ENCODE measurements at regions not wholly inside any gene's neighbourhood (a gene's known extent, or its start where the extent isn't known, plus 50 kb on each side); places are given as distances from the start of the nearest gene placed in this dataset.
"Not testable (repeated sequence)": the region's sequence is repeated elsewhere in the genome, so short reads cannot be mapped to it uniquely, and the experiment has no call there.

DNA sequence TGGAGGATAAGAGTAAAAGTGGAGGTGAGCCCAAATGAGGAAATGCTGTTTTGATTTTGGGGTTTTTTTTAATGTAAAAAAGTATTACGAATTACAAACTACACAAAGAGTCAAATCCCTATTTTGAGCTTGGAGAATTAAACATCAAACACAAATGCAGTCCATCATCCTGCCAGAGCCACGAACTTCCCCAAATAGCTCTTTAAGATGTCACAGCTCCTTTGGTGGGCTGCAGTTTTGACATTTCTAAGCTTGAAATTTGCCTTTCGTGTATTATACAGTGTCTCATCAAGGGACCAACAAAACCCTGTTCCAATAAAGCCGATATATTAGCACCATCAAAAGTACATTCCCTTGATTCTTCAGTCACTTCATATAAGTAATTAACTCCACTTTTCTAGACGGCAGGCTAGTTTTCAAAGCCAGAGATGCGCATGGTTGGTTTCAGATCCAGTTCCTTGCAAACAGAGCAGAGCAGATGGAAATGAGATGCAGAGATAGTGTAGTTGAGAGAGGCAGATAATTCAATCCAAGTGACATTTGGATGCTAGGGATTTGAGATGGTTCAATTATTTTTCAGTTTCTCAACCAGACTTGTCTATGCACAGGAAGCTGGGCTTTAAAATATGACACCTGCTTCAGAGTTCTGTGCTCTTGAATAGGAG is 580.9 kb downstream of the EDEM1 start:
- H3K4me1 ChIP-seq (ENCODE audit: control insufficient read depth, insufficient read depth, low read length), result no peaks in the 10 kb centered on the region
- Mint-ChIP-seq H3K27ac (no peak overlapping the region), H3K36me3 (ENCODE audit: low read depth) (no peaks in the 10 kb centered on the region), H3K27me3 (ENCODE audit: insufficient read depth) (no peaks in the 10 kb centered on the region), H3K9me3 (no peaks in the 10 kb centered on the region), H3K4me3 (no peak overlapping the region), H3K4me1 (no peaks in the 10 kb centered on the region)
- DNase-seq, result no peak
- no peak overlapping the region for H3K27ac ChIP-seq (ENCODE audit: low read depth, low read length)
- H3K9ac ChIP-seq (ENCODE audit: extremely low read depth, low read length, poor library complexity, severe bottlenecking), result no peak overlapping the region
- H3K9me3 ChIP-seq (ENCODE audit: control insufficient read depth, low read length), result no peaks in the 10 kb centered on the region
- H3K36me3 ChIP-seq (ENCODE audit: control insufficient read depth, insufficient read depth, low read length), result no peaks in the 10 kb centered on the region
- H3K4me3 ChIP-seq (ENCODE audit: low read length), result no peak overlapping the region
- WGBS, 2 experiments (ENCODE audit: insufficient coverage in 1 of 2, insufficient read length in 1 of 2), result 86 to 100% methylated on average over 3 to 6 of the region's 6 CpGs
- TF ChIP-seq, protein P1, sequence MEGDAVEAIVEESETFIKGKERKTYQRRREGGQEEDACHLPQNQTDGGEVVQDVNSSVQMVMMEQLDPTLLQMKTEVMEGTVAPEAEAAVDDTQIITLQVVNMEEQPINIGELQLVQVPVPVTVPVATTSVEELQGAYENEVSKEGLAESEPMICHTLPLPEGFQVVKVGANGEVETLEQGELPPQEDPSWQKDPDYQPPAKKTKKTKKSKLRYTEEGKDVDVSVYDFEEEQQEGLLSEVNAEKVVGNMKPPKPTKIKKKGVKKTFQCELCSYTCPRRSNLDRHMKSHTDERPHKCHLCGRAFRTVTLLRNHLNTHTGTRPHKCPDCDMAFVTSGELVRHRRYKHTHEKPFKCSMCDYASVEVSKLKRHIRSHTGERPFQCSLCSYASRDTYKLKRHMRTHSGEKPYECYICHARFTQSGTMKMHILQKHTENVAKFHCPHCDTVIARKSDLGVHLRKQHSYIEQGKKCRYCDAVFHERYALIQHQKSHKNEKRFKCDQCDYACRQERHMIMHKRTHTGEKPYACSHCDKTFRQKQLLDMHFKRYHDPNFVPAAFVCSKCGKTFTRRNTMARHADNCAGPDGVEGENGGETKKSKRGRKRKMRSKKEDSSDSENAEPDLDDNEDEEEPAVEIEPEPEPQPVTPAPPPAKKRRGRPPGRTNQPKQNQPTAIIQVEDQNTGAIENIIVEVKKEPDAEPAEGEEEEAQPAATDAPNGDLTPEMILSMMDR (conservative IDR thresholded peaks at IDR 0.05), result no peak
- no peaks in the 10 kb centered on the region for H3K27me3 ChIP-seq (ENCODE audit: control insufficient read depth, insufficient read depth, low read length, poor library complexity, severe bottlenecking)

DNA sequence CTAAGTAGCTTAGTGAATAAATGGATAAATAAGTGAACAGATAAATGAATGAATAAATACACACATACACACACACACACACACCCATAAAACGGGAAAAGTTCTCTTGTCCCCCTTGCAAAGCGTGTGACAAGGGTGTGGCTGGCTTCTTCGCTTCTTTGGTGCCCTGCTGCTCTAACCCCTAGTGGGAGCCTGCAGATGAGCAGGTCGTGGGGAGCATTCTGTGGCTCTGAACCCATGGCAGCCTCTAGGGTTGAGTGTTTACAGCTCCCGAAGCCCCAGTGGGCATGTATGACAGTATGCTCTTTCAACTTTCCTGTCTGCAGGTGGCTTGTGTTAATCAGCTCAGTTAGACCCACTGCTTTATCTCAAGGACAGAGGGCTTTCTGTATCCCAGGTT is 582.3 kb downstream of the EDEM1 start:
- H3K4me1 Mint-ChIP-seq, result no peaks in the 10 kb centered on the region

DNA sequence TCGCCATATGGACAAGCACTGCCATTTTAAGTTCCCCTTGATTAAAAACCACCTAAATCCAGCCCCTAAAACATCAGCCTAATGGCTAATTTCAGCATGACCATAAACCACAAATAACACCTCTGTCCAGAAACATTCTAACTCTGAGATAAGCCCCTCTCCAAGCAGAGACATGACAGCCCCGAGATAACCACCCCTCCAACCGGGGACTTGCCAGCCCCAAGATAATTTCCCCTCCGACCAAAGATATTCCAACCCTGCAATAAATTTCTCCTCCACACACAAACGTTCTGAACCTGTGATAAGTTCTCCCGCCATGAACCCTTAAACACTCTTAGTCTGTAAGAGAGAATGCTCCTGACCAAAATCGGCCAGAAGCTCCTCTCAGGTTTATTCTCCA is 586.8 kb downstream of the EDEM1 start:
- Histone ChIP-seq H3K36me3 (ENCODE audit: control insufficient read depth, insufficient read depth, low read length) (no peaks in the 10 kb centered on the region), H3K9ac (ENCODE audit: extremely low read depth, low read length, poor library complexity, severe bottlenecking) (no peak overlapping the region), H3K27me3 (ENCODE audit: control insufficient read depth, insufficient read depth, low read length, poor library complexity, severe bottlenecking) (no peaks in the 10 kb centered on the region), H3K4me1 (ENCODE audit: control insufficient read depth, insufficient read depth, low read length) (no peaks in the 10 kb centered on the region), H3K4me3 (ENCODE audit: low read length) (no peak overlapping the region), H3K9me3 (ENCODE audit: control insufficient read depth, low read length) (no peaks in the 10 kb centered on the region), H3K27ac (ENCODE audit: low read depth, low read length) (no peak overlapping the region)
- H3K27me3 Mint-ChIP-seq (ENCODE audit: insufficient read depth), result no peaks in the 10 kb centered on the region
- H3K36me3 Mint-ChIP-seq (ENCODE audit: low read depth), result no peaks in the 10 kb centered on the region
- no peak for DNase-seq
- TF ChIP-seq, protein P1 (conservative IDR thresholded peaks at IDR 0.05), result no peak
- no peak overlapping the region for H3K4me3 Mint-ChIP-seq
- WGBS, 2 experiments (ENCODE audit: insufficient coverage in 1 of 2, insufficient read length in 1 of 2), result 85 to 86% methylated on average over 4 to 7 of the region's 7 CpGs
- no peaks in the 10 kb centered on the region for H3K4me1 Mint-ChIP-seq
- peaks cover 13% of the 10 kb centered on the region for H3K9me3 Mint-ChIP-seq
- no peak overlapping the region for H3K27ac Mint-ChIP-seq

More for the DNA sequence above, 582.3 kb downstream of the EDEM1 start:
- H3K9me3 ChIP-seq (ENCODE audit: control insufficient read depth, low read length), result no peaks in the 10 kb centered on the region
- no peak for DNase-seq
- TF ChIP-seq, protein P1 (conservative IDR thresholded peaks at IDR 0.05), result no peak
- no peak overlapping the region for H3K4me3 ChIP-seq (ENCODE audit: low read length)
- H3K9me3 Mint-ChIP-seq, result peaks cover under 1% of the 10 kb centered on the region
- H3K27ac ChIP-seq (ENCODE audit: low read depth, low read length), result no peak overlapping the region
- H3K4me1 ChIP-seq (ENCODE audit: control insufficient read depth, insufficient read depth, low read length), result no peaks in the 10 kb centered on the region
- no peaks in the 10 kb centered on the region for H3K27me3 Mint-ChIP-seq (ENCODE audit: insufficient read depth)
- H3K27me3 ChIP-seq (ENCODE audit: control insufficient read depth, insufficient read depth, low read length, poor library complexity, severe bottlenecking), result no peaks in the 10 kb centered on the region
- no peak overlapping the region for H3K4me3 Mint-ChIP-seq
- WGBS, 2 experiments (ENCODE audit: insufficient coverage in 1 of 2, insufficient read length in 1 of 2), result 76 to 81% methylated on average over 5 of the region's 5 CpGs
- H3K36me3 Mint-ChIP-seq (ENCODE audit: low read depth), result no peaks in the 10 kb centered on the region
- no peak overlapping the region for H3K9ac ChIP-seq (ENCODE audit: extremely low read depth, low read length, poor library complexity, severe bottlenecking)
- no peak overlapping the region for H3K27ac Mint-ChIP-seq
- H3K36me3 ChIP-seq (ENCODE audit: control insufficient read depth, insufficient read depth, low read length), result no peaks in the 10 kb centered on the region

DNA sequence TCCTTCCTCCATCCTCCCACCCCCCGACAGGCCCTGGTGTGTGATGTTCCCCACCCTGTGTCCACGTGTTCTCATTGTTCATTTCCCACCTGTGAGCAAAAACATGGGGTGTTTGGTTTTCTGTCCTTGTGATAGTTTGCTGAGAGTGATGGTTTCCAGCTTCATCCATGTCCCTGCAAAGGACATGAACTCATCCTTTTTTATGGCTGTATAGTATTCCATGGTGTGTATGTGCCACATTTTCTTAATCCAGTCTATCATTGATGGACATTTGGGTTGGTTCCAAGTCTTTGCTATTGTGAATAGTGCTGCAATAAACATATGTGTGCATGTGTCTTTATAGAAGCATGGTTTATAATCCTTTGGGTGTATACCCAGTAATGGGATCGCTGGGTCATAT is 587.6 kb downstream of the EDEM1 start:
- not testable (repeated sequence) for H3K4me3 Mint-ChIP-seq; H3K36me3 ChIP-seq (ENCODE audit: control insufficient read depth, insufficient read depth, low read length); H3K27me3 ChIP-seq (ENCODE audit: control insufficient read depth, insufficient read depth, low read length, poor library complexity, severe bottlenecking); H3K27ac Mint-ChIP-seq; H3K4me3 ChIP-seq (ENCODE audit: low read length); H3K9me3 ChIP-seq (ENCODE audit: control insufficient read depth, low read length); H3K4me1 Mint-ChIP-seq; H3K27ac ChIP-seq (ENCODE audit: low read depth, low read length); DNase-seq; H3K4me1 ChIP-seq (ENCODE audit: control insufficient read depth, insufficient read depth, low read length); H3K9ac ChIP-seq (ENCODE audit: extremely low read depth, low read length, poor library complexity, severe bottlenecking); H3K36me3 Mint-ChIP-seq (ENCODE audit: low read depth); H3K27me3 Mint-ChIP-seq (ENCODE audit: insufficient read depth)
- WGBS, 2 experiments (ENCODE audit: insufficient coverage in 1 of 2, insufficient read length in 1 of 2), result 97 to 100% methylated on average over 3 of the region's 3 CpGs
- H3K9me3 Mint-ChIP-seq, result peaks cover 13% of the 10 kb centered on the region

Measured in endodermal cell (in vitro differentiated cells).